ENCODE measurements at regions not wholly inside any gene's neighbourhood (a gene's known extent, or its start where the extent isn't known, plus 50 kb on each side); places are given as distances from the start of the nearest gene placed in this dataset.
"Not testable (repeated sequence)": the region's sequence is repeated elsewhere in the genome, so short reads cannot be mapped to it uniquely, and the experiment has no call there.

DNA sequence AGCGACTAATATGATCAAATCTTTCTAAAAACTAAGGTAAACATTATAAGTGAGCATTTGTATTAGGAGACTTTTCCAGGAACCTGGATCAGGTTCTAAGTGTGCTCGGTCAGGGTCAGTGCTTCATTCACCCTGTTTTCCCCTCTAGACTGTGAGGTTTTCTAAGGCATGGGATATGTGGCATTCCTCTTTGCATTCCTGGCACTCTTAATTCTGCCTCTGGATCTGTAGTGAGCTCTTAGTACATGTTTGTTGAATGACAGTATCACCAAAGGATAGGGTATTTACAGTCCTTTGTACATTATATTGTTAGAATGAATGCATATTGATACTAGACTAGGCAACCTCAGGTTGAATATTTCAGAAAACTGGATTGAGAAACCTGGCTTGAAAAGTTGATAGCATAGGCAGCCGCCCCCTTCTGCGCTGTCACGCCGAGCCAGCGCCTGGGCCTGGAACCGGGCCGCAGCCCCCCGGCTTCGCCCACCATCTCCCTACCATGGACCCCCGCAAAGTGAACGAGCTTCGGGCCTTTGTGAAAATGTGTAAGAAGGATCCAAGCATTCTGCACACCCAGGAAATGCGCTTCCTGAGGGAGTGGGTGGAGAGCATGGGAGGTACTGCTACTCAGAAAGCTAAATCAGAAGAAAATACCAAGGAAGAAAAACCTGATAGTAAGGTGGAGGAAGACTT is 156.5 kb downstream of the KCNRG start:
- Histone ChIP-seq H3K4me3 (ENCODE audit: low read length in 2 of 2) (no peak overlapping the region), H3K27ac (ENCODE audit: low read length) (no peak overlapping the region), H3K27me3 (ENCODE audit: control insufficient read depth in 1 of 2, insufficient read depth in 2 of 2, low read length in 2 of 2) (no peaks in the 10 kb centered on the region), H3K36me3 (ENCODE audit: control insufficient read depth in 2 of 2, insufficient read depth in 2 of 2, low read length in 2 of 2) (no peaks in the 10 kb centered on the region), H3K9me3 (ENCODE audit: control insufficient read depth in 2 of 2, low read length in 2 of 2) (no peaks in the 10 kb centered on the region), H3K4me1 (ENCODE audit: control insufficient read depth, insufficient read depth, low read length) (no peaks in the 10 kb centered on the region), H3K9ac (ENCODE audit: low read length in 2 of 2) (no peak overlapping the region)

DNA sequence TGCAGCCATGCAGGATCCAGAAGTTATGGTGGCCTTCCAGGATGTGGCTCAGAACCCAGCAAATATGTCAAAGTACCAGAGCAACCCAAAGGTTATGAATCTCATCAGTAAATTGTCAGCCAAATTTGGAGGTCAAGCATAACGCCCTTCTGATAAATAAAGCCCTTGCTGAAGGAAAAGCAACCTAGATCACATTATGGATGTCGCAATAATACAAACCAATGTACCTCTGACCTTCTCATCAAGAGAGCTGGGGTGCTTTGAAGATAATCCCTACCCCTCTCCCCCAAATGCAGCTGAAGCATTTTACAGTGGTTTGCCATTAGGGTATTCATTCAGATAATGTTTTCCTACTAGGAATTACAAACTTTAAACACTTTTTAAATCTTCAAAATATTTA is 157.8 kb downstream of the KCNRG start:
- H3K4me3 ChIP-seq (ENCODE audit: low read length in 2 of 2); H3K9me3 ChIP-seq (ENCODE audit: control insufficient read depth in 2 of 2, low read length in 2 of 2); H3K27me3 ChIP-seq (ENCODE audit: control insufficient read depth in 1 of 2, insufficient read depth in 2 of 2, low read length in 2 of 2); H3K4me1 ChIP-seq (ENCODE audit: control insufficient read depth, insufficient read depth, low read length); H3K9ac ChIP-seq (ENCODE audit: low read length in 2 of 2); H3K36me3 ChIP-seq (ENCODE audit: control insufficient read depth in 2 of 2, insufficient read depth in 2 of 2, low read length in 2 of 2); H3K27ac ChIP-seq (ENCODE audit: low read length): not testable (repeated sequence)

DNA sequence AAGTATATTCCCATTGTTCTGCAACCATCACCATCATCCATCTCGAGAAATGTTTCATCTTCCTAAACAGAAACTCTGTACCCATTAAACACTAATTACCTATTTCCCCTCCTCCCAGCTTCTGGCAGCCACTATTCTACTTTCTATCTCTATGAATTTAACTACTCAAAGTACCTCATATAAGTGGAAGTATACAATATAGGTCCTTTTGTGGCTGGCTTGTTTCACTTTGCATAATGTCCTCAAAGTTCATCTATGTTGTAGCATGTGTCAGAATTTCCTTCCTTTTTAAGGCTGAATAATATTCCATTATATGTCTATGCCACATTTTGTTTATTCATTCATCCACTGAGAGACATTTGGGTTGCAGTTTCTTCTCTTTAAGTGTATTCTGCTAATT is 159.4 kb downstream of the KCNRG start:
- H3K4me3 ChIP-seq (ENCODE audit: low read length in 2 of 2), result no peak overlapping the region
- H3K27me3 ChIP-seq (ENCODE audit: control insufficient read depth in 1 of 2, insufficient read depth in 2 of 2, low read length in 2 of 2), result no peaks in the 10 kb centered on the region
- no peak overlapping the region for H3K27ac ChIP-seq (ENCODE audit: low read length)
- no peak overlapping the region for H3K9ac ChIP-seq (ENCODE audit: low read length in 2 of 2)
- no peaks in the 10 kb centered on the region for H3K9me3 ChIP-seq (ENCODE audit: control insufficient read depth in 2 of 2, low read length in 2 of 2)
- no peaks in the 10 kb centered on the region for H3K4me1 ChIP-seq (ENCODE audit: control insufficient read depth, insufficient read depth, low read length)
- H3K36me3 ChIP-seq (ENCODE audit: control insufficient read depth in 2 of 2, insufficient read depth in 2 of 2, low read length in 2 of 2), result no peaks in the 10 kb centered on the region

DNA sequence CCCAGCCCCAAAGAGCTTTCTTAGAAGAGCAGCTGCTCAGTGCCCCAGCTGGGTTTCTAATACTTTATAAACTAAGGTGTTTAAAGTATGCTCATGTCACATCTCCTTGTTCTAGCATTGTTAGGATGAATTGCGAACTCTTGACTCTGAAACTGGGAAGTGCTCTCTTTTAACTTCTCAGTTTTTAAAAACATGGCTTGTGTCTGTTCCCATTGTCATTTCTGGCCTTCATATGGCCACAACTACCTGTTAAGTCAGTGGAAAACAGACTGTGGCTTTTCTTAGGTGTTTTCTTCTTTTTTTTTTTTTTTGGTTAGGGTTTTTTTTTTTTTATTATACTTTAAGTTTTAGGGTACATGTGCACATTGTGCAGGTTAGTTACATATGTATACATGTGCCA is 164.7 kb downstream of the KCNRG start:
- no peak overlapping the region for H3K4me3 ChIP-seq (ENCODE audit: low read length in 2 of 2)
- H3K27me3 ChIP-seq (ENCODE audit: control insufficient read depth in 1 of 2, insufficient read depth in 2 of 2, low read length in 2 of 2), result no peaks in the 10 kb centered on the region
- no peak overlapping the region for H3K9ac ChIP-seq (ENCODE audit: low read length in 2 of 2)
- H3K9me3 ChIP-seq (ENCODE audit: control insufficient read depth in 2 of 2, low read length in 2 of 2), result no peaks in the 10 kb centered on the region
- H3K27ac ChIP-seq (ENCODE audit: low read length), result no peak overlapping the region
- H3K4me1 ChIP-seq (ENCODE audit: control insufficient read depth, insufficient read depth, low read length), result no peaks in the 10 kb centered on the region
- H3K36me3 ChIP-seq (ENCODE audit: control insufficient read depth in 2 of 2, insufficient read depth in 2 of 2, low read length in 2 of 2), result no peaks in the 10 kb centered on the region

DNA sequence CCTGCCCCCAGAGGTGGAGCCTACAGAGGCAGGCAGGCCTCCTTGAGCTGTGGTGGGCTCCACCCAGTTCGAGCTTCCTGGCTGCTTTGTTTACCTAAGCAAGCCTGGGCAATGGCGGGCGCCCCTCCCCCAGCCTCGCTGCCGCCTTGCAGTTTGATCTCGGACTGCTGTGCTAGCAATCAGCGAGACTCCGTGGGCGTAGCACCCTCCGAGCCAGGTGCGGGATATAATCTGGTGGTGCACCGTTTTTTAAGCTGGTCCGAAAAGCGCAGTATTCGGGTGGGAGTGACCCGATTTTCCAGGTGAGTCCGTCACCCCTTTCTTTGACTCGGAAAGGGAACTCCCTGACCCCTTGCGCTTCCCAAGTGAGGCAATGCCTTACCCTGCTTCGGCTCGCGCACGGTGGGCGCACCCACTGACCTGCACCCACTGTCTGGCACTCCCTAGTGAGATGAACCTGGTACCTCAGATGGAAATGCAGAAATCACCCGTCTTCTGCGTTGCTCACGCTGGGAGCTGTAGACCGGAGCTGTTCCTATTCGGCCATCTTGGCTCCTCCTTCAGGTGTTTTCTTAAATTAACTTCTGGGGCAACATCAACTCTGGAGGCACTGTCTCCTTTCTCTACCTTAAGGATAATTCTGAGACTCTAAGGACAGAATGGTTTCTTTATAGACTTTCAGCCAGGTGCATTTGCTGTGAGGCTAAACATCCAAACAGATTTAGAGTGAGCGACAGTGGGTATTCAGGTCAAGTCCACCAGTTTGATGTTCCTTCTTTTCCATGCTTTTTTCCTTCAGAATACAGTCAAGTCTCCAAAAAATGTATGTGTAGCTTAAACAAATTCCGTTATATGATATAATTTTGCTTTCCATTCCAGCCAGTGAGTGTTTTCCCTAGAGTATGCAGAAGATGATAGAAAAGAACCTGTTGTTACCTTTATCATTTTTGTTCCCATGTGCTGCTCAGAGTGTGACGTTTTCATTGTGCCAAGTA is 170.8 kb downstream of the KCNRG start:
- H3K4me1 ChIP-seq (ENCODE audit: control insufficient read depth, insufficient read depth, low read length); H3K27ac ChIP-seq (ENCODE audit: low read length); H3K4me3 ChIP-seq (ENCODE audit: low read length in 2 of 2); H3K9me3 ChIP-seq (ENCODE audit: control insufficient read depth in 2 of 2, low read length in 2 of 2); H3K9ac ChIP-seq (ENCODE audit: low read length in 2 of 2); H3K27me3 ChIP-seq (ENCODE audit: control insufficient read depth in 1 of 2, insufficient read depth in 2 of 2, low read length in 2 of 2); H3K36me3 ChIP-seq (ENCODE audit: control insufficient read depth in 2 of 2, insufficient read depth in 2 of 2, low read length in 2 of 2): not testable (repeated sequence)

DNA sequence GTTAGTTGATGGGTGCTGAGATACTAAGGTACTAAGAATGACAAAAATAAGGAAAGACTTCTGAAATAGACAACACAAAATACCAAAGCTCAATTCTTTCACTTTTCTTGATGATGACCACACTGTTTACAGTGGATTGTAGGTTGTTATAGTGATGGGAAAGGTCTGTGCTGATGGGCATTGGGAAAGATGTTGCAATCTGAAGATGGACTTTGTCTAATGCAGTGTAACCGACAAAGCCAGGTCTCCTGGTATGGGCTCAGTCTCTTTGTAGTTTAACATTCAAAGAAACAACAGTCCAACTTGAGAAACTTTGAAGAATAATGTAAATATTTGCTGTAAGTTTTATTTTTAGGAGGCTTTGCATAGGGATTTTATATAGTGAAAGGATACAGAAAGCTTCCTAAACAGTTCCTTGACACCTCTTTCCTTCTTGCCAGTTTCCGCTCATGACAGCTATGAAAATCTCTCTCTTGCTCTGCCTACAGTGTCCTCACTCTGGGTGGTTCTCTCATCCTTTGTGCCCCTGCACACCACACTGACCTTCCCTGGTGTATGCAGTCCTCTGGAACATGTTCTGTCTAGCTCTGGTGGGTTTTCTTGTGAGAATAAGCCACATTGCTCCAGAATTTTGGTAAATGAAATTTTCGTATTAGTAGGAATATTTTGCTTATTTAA is 172.2 kb downstream of the KCNRG start:
- no peak overlapping the region for H3K27ac ChIP-seq (ENCODE audit: low read length)
- no peaks in the 10 kb centered on the region for H3K4me1 ChIP-seq (ENCODE audit: control insufficient read depth, insufficient read depth, low read length)
- no peaks in the 10 kb centered on the region for H3K9me3 ChIP-seq (ENCODE audit: control insufficient read depth in 2 of 2, low read length in 2 of 2)
- H3K27me3 ChIP-seq (ENCODE audit: control insufficient read depth in 1 of 2, insufficient read depth in 2 of 2, low read length in 2 of 2), result no peaks in the 10 kb centered on the region
- H3K4me3 ChIP-seq (ENCODE audit: low read length in 2 of 2), result no peak overlapping the region
- H3K9ac ChIP-seq (ENCODE audit: low read length in 2 of 2), result no peak overlapping the region
- H3K36me3 ChIP-seq (ENCODE audit: control insufficient read depth in 2 of 2, insufficient read depth in 2 of 2, low read length in 2 of 2), result no peaks in the 10 kb centered on the region

DNA sequence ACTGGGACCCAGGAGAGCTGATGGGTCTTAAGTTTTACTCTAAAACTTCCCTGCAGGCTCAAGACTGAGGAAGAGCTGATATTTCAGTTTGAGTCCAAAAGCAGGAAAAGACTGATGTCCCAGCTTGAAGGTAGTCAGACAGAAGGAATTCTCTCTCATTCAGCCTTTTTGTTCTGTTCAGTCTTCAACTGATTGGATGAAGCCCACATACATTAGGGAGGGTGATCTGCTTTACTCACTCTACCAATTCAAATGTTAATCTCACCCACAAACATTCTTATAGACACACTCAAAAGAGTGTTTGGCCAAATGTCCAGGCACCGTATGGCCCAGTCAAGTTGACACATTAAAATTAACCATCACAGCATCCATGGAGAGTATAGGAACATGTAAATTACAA is 173.5 kb downstream of the KCNRG start:
- Histone ChIP-seq H3K27ac (ENCODE audit: low read length) (no peak overlapping the region), H3K36me3 (ENCODE audit: control insufficient read depth in 2 of 2, insufficient read depth in 2 of 2, low read length in 2 of 2) (no peaks in the 10 kb centered on the region), H3K27me3 (ENCODE audit: control insufficient read depth in 1 of 2, insufficient read depth in 2 of 2, low read length in 2 of 2) (no peaks in the 10 kb centered on the region), H3K4me3 (ENCODE audit: low read length in 2 of 2) (no peak overlapping the region), H3K9ac (ENCODE audit: low read length in 2 of 2) (no peak overlapping the region), H3K9me3 (ENCODE audit: control insufficient read depth in 2 of 2, low read length in 2 of 2) (no peaks in the 10 kb centered on the region), H3K4me1 (ENCODE audit: control insufficient read depth, insufficient read depth, low read length) (no peaks in the 10 kb centered on the region)

DNA sequence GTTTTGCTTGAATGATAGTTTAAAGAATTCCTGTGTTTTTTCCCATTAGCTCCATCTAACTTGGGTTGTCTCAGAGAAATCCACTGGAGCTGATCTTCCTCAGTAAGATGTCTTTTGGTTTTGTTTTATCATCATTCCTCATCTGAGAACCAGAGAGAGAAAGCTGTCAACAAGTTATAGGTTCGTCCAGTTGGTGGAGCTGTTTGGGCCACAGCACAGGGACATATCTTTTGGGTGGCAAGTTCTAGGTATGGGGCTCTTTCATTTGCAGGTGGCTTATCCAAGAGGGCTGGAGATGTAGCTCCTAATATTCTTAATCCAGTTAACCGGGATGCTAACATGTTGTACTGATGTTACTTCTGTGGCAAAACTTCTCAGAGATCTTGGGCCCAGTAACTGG is 174.2 kb downstream of the KCNRG start:
- H3K9me3 ChIP-seq (ENCODE audit: control insufficient read depth in 2 of 2, low read length in 2 of 2), result no peaks in the 10 kb centered on the region

DNA sequence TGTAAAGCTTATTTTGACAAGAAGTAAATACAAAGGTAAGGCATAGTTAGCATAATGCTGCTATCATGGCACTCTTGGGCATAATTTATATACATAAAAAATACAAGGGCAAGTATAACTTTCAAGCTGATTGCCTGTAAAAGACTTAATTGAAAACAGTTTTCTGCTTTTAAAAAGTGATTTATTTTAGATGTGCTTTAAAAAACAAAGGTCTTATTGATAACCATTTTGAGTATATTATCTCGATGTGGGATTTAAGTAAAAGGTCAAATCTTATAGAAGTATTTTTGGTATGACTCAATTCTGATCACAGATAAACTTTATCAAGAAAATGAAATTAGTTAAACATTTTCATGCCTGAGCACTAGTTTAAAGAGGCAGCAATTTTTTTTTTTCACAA is 175.8 kb downstream of the KCNRG start:
- no peaks in the 10 kb centered on the region for H3K9me3 ChIP-seq (ENCODE audit: control insufficient read depth in 2 of 2, low read length in 2 of 2)
- H3K36me3 ChIP-seq (ENCODE audit: control insufficient read depth in 2 of 2, insufficient read depth in 2 of 2, low read length in 2 of 2), result no peaks in the 10 kb centered on the region
- no peaks in the 10 kb centered on the region for H3K4me1 ChIP-seq (ENCODE audit: control insufficient read depth, insufficient read depth, low read length)
- no peak overlapping the region for H3K4me3 ChIP-seq (ENCODE audit: low read length in 2 of 2)
- H3K27me3 ChIP-seq (ENCODE audit: control insufficient read depth in 1 of 2, insufficient read depth in 2 of 2, low read length in 2 of 2), result no peaks in the 10 kb centered on the region
- no peak overlapping the region for H3K9ac ChIP-seq (ENCODE audit: low read length in 2 of 2)
- H3K27ac ChIP-seq (ENCODE audit: low read length), result no peak overlapping the region

More for the DNA sequence above, 174.2 kb downstream of the KCNRG start:
- H3K9ac ChIP-seq (ENCODE audit: low read length in 2 of 2), result no peak overlapping the region
- H3K4me1 ChIP-seq (ENCODE audit: control insufficient read depth, insufficient read depth, low read length), result no peaks in the 10 kb centered on the region
- no peak overlapping the region for H3K4me3 ChIP-seq (ENCODE audit: low read length in 2 of 2)
- no peak overlapping the region for H3K27ac ChIP-seq (ENCODE audit: low read length)
- no peaks in the 10 kb centered on the region for H3K27me3 ChIP-seq (ENCODE audit: control insufficient read depth in 1 of 2, insufficient read depth in 2 of 2, low read length in 2 of 2)
- H3K36me3 ChIP-seq (ENCODE audit: control insufficient read depth in 2 of 2, insufficient read depth in 2 of 2, low read length in 2 of 2), result no peaks in the 10 kb centered on the region

DNA sequence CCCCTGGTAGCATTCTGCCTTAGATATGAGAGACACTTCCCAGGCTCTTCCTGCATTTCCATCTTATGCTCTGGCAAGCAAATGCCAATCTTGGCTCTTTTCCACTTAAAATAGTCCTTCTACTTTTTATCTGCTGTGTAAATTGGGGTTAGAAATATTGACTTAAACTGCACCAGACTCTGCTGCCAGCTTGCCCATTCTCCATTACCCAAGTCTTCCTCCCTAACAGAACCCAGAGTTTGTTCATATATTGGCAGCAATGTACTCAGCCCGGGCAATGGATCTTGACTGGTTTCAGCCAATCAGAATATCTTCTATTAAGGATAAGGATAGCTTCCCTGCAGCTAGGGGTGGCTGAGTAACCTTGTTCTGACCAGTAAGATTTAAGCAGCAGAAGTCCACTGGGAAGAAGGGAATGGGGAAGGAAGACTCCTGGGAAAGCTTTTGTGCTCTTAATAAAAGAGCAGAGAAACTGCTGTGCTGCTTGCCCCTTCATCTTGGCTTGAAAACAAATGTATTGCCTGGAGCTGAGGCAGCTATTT is 177.1 kb downstream of the KCNRG start:
- no peaks in the 10 kb centered on the region for H3K27me3 ChIP-seq (ENCODE audit: control insufficient read depth in 1 of 2, insufficient read depth in 2 of 2, low read length in 2 of 2)
- H3K27ac ChIP-seq (ENCODE audit: low read length), result no peak overlapping the region
- no peak overlapping the region for H3K4me3 ChIP-seq (ENCODE audit: low read length in 2 of 2)
- no peaks in the 10 kb centered on the region for H3K4me1 ChIP-seq (ENCODE audit: control insufficient read depth, insufficient read depth, low read length)
- no peak overlapping the region for H3K9ac ChIP-seq (ENCODE audit: low read length in 2 of 2)
- H3K36me3 ChIP-seq (ENCODE audit: control insufficient read depth in 2 of 2, insufficient read depth in 2 of 2, low read length in 2 of 2), result no peaks in the 10 kb centered on the region
- H3K9me3 ChIP-seq (ENCODE audit: control insufficient read depth in 2 of 2, low read length in 2 of 2), result no peaks in the 10 kb centered on the region
